HG02852 (cell line): ENCODE measurements at regions not wholly inside any gene's neighbourhood (a gene's known extent, or its start where the extent isn't known, plus 50 kb on each side); places are given as distances from the start of the nearest gene placed in this dataset.
"Not testable (repeated sequence)": the region's sequence is repeated elsewhere in the genome, so short reads cannot be mapped to it uniquely, and the experiment has no call there.

Experiments
- ATAC-seq: cut with Tn5 transposase; IDR thresholded peaks from one replicate; pipeline ENCODE4 v1.9.1; 2021; ENCODE audit warnings: mild to moderate bottlenecking, moderate library complexity; ENCODE audit not compliant: unreplicated experiment

DNA sequence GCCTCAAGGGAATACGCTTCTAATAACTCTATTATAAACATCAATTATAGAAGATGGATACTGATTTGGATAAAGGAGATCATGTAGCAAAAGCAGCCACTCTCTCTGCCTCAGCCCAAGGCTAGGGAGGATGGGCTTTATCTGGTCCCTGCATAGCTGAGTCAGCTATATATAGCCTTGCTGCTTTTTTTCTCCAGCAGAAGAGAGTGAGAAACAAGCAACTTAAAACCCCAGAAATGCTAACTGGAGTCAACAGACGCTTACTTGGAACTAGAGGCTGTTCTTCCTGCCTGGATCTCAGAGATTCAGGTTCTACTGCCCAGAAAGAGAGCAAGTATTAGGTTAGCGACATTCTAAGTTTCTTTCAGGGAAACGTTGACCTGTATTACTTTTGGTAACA, 426.7 kb upstream of the KLHL29 start:
- no peak for ATAC-seq

DNA sequence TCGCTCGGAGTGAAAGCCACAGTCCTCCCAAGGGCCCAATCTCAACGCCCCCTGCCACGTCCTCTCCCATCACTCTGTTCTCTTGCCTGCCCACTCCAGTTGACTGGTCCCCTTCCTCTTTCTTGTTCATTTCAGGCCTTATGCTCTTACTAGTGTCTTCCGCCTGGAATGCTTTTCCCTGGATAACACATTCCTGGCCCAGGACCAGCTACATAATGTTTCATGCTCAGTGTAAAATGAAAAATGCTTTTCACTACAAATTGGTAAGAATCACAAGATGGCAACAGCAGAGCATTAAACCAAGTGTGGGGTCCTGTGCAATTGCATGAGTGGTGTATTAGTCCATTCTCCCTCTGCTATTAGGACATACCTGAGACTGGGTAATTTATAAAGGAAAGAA, 417.2 kb upstream of the KLHL29 start:
- ATAC-seq, result no peak

DNA sequence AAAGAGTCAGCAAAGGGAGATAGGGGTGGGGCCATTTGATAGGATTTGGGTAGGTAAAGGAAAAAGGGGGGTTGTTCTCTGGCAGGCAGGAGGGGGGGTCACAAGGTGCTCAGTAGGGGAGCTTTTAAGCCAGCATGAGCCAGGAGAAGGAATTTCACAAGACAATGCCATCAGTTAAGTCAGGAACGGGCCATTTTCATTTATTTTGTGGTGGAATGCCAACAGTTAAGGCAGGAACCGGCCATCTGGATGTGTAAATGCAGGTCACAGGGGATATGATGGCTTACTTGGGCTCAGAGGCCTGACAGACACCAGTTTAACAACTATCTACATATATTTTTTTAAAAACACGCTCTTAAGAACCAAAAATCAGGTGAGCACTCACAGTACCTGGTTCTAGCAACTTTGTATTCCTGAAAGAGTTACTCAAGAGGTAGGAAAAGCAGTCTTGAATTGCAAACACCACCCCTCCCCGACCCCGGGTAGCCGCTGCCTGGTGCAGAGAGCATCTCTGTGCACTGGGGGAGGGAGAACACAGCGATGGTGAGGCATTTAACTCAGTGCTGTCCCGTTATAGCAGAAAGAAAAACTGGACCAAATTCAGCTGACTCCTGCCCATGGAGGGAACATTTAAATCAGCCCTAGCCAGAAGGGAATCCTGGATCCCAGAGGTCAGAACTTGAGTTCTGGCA, 414.5 kb upstream of the KLHL29 start:
- no peak for ATAC-seq

DNA sequence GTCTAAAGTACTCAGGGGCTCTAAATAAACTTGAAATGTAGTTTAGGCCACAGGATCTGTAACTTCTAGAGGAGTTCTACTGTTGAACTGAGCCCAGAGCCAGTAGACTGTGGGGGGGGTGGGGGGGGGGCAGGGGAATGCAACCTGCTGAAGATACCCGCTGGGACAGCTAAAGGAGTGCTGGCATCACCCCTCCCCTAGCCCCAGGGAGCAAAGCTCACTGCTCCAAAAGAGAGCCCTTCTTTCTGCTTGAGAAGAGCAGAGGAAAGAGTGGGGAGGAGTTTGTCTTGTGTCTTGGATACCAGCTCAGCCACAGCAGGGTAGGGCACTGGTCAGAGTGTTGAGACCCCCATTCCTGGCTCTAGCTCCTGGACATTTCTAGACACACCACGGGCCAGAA, 414.0 kb upstream of the KLHL29 start:
- no peak for ATAC-seq

DNA sequence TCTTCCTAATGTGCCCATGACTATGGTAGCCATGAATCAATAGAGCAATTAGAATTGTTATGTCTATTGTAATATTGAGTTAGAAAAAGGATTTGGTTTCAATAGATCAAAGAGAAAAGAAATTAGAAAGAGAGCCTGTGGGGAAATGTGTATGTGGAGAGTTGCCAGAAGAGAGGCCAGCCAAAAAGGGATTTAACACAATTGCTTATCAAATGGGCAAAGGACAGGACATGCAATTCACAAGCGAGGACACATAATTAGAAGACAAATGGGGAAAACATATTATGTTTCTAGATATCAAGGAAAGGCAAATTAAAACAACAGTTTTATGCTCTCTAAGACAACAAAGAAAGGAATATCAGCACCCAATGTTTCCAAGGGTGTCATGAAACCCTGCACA, 403.2 kb upstream of the KLHL29 start:
- no peak for ATAC-seq

DNA sequence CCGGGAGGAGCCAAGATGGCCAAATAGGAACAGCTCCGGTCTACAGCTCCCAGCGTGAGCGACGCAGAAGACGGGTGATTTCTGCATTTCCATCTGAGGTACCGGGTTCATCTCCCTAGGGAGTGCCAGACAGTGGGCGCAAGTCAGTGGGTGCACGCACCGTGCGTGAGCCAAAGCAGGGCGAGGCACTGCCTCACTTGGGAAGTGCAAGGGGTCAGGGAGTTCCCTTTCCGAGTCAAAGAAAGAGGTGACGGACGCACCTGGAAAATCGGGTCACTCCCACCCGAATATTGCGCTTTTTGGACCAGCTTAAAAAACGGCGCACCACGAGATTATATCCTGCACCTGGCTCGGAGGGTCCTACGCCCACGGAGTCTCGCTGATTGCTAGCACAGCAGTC, 400.8 kb upstream of the KLHL29 start:
- ATAC-seq, result not testable (repeated sequence)

DNA sequence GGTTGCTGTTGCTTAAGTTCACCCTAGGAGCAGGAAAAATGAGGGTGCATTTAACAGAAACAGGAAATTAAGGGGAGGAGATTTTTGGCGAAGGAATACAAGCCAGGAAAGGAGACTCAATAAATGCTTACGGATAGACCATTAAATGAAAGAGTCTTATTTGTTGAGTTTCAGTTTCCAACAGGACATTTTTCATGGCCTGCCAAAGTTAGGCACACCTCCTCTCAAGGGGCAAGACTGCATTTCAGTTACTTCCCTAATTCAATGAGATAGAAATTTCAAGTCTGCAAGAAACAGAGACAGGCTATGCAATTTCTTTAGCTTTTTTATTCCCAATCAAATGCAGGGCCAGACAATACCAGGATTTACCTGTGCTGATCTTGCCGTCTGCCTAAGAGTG, 394.7 kb upstream of the KLHL29 start:
- ATAC-seq, result no peak

DNA sequence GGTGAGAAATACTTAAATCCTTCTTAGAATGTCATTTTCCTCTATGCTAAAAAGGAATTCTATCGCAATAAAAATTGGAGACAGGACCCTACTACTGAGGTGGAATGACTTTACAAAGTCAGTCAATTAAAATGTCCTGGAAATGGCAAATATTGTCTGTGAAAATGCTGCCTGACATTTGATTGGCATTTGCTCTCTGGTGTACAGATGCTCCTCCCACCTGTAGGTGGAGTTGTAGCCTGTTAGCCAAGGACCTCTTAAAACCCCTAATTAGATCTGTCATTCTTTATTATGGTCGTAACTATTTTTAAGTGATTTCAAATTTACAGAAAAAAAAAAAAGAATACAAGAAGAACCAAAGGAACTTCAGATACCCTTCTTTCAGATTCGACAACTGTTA, 393.1 kb upstream of the KLHL29 start:
- ATAC-seq, result no peak

DNA sequence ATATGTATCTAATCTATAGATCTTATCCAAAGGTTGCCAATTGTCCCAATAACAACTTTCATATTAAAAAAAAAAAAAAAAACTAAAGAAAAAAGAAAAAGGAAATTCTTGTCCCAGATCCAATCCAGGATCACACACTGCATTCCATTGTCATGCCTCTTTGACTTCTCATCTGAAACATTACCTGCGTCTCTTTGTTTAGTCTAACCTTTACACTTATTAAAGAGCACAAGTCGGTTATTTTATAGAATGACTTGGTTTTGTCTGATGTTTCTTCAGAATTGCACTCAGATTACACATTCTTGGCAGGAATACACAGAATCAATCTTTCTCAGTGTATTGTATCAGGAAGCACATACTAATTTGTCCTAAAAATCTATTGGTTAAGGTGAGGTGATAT, 392.5 kb upstream of the KLHL29 start:
- ATAC-seq, result no peak

DNA sequence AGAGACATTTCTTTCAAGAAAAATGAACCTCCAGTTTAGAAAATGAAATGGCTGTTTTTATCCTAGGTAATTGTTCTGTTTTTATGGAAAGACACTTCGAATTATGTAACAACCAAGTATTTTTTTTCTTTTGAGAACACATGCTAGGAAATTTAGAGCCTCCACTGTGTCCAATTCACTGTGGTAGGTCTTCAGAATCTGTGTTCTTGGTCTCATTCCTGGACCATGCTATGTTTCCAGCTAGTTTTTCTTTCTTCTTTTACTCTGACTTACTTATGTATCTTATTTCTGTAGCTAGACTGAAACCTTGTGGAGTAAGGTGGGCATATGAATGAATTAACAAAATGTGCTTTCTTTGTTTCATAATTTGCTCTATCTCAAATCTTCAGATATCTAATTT, 391.7 kb upstream of the KLHL29 start:
- no peak for ATAC-seq

DNA sequence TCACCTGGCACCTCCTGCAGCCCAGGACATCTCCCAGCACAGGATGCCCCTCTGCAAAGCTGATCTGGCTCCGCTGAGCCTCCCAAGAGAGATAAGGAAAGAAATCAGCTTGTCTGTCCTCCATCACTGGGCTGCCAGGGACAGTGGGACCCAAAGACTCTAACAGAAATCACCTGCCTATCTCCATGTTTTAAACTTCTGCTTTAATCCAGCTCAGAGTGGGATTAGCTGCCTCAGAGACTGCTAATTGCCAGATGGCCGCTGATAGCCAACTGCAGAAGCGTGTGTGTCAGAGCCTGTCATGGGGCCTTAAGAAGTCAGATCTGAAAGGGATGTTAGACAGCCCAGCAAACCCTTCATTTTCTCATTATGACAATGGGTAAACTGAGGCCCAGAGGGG, 389.4 kb upstream of the KLHL29 start:
- no peak for ATAC-seq

DNA sequence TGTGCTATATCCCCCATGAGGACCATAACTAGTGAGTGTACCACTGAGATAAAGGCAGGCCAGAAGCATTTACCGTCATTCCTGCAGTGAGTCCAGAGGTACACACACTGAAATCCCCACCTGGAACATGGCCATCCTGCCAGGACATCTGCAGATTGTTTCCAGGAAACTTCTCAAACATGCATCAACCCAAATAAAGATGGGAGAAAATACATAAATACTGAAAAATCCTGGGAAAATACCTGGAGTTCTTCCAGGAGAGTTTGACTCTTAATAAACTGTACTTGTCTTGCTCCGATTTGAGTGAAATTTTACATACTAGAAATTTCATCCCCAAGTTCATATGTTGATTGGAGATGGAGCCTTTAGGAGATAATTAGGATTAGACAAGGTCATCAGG, 388.1 kb upstream of the KLHL29 start:
- ATAC-seq, result no peak

DNA sequence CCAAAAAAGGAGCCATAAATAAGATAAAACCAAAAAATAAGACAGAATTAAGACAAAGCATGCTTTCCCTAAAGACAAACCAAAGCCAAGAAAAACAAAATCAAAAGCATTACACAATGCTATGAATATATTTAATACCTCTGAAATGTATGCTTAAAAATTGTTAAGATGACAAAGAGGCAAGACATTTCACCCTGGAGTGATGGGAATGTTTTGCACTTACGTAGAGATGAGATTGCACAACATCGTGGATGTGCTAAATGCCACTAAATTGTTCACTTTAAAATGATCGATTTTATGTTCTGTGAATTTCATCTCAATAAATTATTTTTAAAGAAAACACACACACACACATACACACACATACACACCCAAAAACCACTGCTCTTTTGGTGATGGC, 386.6 kb upstream of the KLHL29 start:
- no peak for ATAC-seq

DNA sequence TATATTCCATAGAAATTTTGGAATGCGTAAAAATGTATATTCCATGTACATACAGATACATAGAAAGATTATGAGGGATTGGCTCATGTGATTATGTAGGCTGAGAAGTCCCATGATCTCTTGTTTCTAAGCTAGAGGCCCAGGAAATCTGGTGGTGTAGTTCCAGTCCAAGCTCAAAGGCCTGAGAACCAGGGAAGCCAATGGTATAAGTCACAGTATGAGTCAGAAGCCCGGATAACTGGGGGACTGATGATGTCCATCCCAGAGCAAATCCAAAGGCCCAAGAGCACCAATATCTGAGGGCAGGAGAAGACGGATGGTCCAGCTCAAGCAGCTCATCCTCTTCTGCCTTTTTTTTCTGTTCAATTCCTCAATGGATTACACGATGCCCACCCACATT, 385.0 kb upstream of the KLHL29 start:
- no peak for ATAC-seq

DNA sequence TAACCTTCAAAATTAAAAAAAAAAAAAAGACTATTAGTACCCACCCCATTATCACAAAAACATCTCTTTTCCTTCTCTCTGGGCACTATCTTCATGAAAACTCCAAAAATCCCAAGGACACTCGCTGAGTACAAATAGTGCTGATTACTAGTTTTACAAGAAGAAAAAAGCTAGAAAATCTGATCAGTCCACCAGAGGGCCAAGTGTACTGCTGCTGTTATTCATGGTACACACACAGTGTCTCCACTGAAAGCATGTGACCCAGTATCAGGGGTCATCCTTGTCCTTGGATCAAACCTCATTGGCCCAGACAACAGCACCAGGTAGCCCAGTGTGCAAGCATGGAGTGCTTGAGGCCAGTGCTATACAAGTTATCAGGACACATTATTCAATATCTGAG, 382.7 kb upstream of the KLHL29 start:
- no peak for ATAC-seq

DNA sequence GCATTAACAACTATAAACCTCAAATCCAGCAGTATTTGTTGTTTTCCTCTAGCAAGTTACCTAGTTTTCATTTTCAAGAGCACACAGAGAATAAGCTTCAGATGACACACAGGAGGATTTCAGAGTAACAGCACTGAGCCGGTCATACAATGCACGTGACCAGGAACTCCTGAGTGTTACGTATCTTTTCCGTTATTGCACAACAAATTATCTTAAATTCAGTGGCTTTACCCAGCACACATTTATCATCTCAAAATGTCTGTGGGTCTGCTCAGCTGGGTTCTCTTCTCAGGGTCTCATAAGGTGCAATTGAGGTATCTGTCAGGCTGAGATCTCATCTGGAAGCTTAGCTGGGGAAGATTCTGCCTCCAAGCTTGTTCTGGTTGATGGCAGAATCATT, 379.5 kb upstream of the KLHL29 start:
- no peak for ATAC-seq

DNA sequence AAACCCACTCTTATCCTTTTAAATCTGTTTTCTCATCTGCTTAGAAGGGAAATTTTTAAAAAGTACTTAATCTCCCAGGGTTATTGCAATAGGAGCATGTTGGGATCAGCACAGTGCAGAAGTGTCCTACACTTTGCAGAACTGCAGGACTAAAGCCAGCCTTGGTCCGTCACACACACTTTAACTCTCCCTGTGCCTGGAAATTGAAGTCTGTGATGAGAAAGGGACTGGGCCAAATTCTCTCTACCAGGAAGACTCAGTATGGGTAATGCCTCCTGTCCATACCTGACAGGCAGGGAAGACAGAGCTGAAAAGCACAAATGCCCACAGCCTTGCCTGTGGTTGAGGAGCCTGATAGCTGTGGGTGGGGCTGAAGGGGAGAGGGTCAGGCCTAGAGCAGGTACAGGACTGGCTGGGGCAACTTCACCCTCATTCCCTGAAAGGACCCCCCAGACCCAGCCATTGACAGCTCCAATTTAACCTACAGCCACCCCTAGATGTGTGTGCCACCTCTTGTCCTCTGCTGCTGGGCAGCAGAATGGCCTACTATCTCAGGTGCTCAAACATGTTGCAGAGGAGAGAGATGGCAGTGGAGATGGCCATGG, 377.2 kb upstream of the KLHL29 start:
- ATAC-seq, result no peak

DNA sequence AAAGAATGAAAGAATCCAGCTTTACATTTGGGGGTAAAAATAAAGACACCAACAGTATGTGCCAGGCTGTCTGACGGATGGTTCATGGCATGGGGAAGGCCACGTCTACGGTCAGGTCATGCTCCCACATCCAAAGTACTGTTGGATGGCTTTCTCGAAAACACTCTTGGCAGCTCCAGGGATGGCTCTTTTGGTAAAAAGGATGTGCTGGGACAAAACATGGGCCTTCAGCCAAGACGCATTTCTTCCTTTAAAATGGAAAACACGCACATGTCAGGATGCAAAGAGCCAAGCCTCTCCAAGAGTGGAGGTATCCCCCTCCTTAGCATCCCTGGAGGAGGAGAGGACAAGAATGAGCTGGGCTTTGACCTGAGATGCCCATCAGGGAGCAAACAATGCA, 376.5 kb upstream of the KLHL29 start:
- no peak for ATAC-seq

DNA sequence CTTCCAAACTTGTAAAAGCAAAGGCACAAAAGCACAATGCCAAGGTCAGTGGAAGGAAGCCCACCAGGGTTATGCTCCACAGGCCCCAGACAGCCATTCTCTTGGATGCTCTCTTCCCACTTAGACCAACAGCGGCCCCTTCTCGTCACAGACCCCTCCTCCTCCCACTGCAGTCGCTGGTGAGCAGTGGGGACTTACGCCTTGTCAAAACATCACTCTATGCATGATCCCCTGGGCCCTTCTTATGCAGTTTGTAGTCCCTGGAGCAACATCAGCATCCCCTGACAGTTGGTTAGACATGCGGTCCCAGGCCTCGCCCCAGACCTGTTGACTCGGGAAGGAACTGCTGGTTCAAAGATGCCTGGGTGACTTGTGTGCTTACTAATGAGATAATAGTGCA, 376.0 kb upstream of the KLHL29 start:
- no peak for ATAC-seq

DNA sequence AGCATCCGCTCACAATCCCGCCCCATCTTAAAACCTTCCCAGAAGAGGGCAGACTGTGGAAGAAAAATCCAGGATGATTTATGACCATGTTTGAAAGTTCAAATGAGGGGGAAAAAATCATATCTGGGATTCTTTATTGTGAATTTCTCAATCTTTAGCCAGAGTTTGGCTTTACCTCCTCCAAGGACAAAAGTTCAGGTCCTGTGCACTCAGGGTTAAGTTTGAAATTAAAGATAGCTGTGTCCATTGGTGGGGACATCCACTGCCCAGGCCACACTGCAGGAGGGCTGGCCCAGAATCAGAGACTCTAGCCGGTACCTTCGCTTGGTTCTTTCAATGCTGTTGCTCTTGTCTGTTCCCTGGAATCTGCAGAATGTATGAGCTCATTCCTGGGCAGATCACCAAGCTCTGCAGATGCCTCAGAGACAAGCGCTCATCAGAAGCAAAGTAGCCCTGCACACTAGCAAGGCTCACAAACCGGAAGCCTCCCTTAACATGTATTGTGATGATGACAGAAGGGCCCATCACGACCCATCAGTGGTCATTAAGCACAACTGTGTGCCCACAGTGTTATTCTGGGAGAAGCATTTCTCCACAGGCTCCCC, 375.3 kb upstream of the KLHL29 start:
- no peak for ATAC-seq

DNA sequence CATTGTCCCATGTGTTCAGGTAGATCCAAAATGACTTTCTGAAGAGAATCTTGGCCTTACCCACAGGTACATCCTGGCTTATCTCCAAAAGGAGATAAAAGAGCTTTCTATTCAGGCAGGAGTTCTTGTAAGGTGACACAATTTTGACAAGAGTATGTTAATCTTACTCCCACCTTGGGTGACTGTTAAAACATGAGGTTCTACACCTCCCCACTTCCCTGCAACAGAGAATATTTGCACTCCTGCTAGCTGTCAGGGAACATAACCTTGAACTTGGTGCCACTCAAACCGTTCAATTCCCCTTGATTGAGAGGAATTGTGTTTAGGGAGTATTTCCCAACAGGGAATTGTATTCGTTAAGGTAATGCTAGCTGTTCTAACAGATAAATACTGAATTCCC, 372.5 kb upstream of the KLHL29 start:
- no peak for ATAC-seq

DNA sequence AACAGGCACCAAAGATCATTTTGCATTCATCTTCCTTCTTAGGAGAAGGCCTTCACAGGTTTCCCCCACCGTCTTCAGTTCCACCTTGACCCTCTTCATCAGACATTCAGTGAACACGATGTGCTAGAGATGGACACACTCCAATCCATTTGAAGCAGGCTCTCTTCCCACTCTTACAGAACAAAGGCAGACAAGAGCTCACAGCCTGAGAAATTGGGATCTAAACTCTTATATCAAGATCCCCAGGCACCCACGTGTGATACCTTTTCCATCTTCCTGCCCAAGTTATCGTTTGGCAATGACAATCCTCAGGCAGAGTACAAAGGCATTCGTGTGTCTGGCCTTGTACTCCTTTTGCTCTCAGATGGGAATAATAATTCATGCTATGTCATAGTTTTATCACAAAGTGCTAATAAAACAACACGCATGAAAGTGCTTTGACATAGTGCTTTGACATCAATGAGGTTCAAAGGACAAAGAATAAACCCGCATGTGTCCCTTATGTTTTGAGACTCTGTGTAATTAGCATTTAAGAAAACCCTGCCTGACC, 369.3 kb upstream of the KLHL29 start:
- ATAC-seq, result no peak
